Left kidney (tissue), 1 donor: ENCODE measurements at regions not wholly inside any gene's neighbourhood (a gene's known extent, or its start where the extent isn't known, plus 50 kb on each side); places are given as distances from the start of the nearest gene placed in this dataset.

Experiments
- DNase-seq: peaks from one replicate; pipeline ENCODE4 v3.0.0-alpha.2; 2013

- no peak for DNase-seq
Observed at GRCh38 chr6:40907198-40907701, 131.8 kb downstream of the UNC5CL start.

DNA sequence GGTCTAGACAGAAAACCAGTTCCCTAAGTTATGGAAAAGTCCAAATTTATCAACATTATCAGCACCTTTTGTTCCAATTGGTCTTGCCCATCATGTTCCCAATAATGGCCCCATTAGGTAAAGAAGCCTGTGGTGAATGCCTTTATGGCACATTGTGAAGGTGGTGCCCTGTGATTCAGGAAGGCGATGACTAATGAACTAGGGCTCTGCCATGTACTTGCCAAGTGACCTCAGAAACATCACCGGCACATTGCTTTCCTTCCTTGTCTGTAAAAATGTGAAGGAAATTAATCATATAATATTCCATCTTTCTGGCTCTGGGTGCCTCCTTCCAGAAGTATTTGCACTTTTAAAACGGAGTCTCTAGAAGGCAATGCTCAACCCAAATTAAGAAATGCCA is 132.3 kb downstream of the UNC5CL start:
- DNase-seq: no peak

GRCh38 chr6:40904583-40905194 is 134.3 kb downstream of the UNC5CL start:
- DNase-seq: no peak

GRCh38 chr6:40903456-40903855 is 135.6 kb downstream of the UNC5CL start:
- DNase-seq: no peak

- no peak for DNase-seq
Observed at GRCh38 chr6:40901322-40902055, 137.5 kb downstream of the UNC5CL start.

- no peak for DNase-seq
Observed at GRCh38 chr6:40900791-40901190, 138.2 kb downstream of the UNC5CL start.

DNA sequence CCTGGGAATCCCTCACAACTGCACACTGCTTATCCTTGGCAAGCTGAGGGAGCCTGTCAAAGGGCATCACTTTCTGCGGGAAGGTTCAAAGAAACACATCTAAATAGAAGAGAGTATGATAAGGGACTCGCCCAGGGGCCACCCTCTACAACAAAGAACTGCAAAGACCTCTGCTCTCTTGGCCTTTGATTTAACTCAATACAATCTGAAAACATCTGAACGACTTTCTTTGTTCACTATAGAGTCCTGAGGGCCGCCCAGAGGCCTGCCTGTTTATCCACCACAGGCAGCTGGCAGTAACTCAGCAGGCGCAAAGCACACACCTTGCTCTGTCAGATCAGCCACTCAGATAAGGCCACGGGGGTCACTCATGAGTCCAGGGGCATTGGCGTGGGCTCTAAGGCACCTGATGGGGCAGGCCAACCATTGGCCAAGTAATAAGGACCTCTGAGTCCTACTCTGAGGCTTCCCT is 139.3 kb downstream of the UNC5CL start:
- DNase-seq: no peak

GRCh38 chr6:40898073-40898472 is 140.9 kb downstream of the UNC5CL start:
- DNase-seq: no peak

GRCh38 chr6:40897390-40898003 is 141.5 kb downstream of the UNC5CL start:
- no peak for DNase-seq

DNA sequence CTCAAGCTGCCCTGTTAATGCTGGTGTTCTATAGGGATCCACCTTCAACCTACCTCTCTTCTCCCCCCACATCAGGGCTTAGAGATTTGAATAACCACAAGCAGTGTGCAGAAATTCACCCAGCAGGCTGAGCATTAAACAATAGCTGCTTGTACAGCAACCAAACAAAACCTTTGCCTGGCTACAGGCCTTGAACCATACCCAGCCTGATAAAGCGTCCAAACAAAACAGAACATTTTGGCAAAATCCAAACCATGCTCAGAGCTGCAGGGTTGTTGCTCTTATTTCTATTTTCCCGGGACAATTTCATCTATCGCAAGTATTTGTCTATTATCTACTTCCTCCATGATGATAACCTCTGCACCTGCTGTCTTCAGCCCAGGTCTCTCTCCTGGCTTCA is 142.3 kb downstream of the UNC5CL start:
- no peak for DNase-seq

DNA sequence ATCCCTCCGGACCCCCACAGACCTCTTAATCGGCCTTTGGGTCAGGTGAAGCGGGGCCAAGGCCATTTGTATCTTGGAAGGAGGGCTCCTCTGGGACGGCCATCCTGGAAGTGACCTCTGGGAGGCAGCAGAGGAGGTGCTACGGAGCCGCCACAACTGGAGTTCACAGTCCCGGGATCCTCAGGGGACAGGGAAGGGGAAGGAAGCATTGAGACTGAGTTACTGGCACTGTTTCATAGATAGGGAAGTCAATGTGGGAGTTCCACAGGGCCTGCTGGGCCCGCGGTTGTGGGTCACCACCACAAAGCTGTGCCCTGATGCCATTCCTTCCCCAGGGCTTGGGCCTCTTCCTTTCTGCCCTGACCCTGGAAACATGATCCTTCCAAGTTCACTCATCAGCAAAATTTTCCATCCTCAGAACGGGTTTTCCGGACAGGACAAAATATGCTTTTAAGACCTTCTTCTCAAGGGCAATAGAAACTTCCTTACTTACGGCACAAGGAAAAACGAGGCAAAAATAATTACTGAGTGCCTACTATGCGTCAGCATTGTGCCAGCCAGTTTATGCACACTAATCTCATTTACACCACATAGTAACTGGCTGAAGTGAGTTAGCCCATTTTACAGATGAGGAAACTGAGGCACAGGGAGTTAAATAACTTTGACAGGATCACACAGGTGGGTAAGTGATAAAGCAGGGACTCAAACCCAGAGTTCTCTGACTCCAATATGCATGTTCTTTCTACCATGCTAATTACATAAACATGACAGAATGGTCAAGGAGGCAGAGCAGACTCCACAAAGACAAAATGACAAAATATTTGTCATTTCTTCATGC is 143.8 kb downstream of the UNC5CL start:
- peak; percentile 47 for DNase-seq

GRCh38 chr6:40893021-40893420 is 146.0 kb downstream of the UNC5CL start:
- DNase-seq: no peak

- DNase-seq: no peak
Observed at GRCh38 chr6:40892223-40892622, 146.8 kb downstream of the UNC5CL start.

GRCh38 chr6:40891686-40892085 is 147.3 kb downstream of the UNC5CL start:
- no peak for DNase-seq

DNA sequence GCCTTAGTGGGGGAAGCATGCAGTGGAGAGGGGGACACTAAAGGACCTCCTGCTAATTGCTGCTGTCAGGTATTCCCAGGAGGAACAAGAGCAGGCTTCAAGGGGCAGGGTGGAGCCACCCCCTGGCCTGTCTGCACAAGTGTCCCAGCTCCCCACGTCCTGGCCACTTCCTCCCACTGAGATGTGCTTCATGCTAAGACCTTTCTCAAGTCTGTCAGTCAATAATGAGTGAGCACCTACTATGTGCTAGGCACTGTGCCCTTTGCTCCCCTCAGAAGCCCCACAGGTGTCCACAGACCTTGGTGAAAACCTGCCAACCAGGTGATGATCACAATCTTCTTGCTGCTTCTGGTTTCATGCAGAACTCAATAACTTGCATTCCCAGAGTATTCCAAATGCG is 147.9 kb downstream of the UNC5CL start:
- DNase-seq: no peak

DNA sequence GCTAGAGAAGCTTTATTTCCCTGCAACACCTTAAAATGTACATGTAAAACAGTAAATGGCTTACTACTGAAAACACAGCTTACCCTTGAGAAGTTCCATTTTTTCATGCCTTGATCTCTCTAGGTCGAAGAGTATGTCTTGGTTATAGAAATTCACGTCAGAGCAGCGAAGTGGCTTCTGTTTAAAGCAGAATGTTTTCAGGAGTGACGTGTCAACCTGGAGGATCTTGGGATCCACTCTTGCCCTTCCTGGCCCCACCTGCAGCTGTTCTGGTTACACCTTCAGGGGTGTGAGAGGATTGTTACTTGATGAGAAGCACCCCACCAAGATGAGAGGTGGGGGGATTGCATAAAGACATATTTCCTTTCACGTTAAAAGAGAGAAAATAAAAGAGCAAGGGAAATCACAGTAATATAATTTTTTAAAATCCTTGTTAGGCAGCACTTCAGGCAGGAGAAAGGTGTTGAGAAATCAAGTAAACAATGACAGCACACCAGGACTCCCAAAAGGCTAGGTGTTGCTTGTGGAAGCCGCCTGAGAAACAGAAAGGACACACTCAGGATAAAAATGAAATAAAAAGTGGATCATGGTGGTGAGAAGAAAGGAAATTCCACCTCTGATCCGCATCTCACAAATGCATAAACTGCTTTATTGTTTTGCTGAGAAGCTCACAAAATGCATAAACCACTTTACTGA is 149.7 kb downstream of the UNC5CL start:
- DNase-seq: no peak

GRCh38 chr6:40888456-40888990 is 150.5 kb downstream of the UNC5CL start:
- no peak for DNase-seq

- no peak for DNase-seq
Observed at GRCh38 chr6:40887792-40888340, 151.2 kb downstream of the UNC5CL start.

DNA sequence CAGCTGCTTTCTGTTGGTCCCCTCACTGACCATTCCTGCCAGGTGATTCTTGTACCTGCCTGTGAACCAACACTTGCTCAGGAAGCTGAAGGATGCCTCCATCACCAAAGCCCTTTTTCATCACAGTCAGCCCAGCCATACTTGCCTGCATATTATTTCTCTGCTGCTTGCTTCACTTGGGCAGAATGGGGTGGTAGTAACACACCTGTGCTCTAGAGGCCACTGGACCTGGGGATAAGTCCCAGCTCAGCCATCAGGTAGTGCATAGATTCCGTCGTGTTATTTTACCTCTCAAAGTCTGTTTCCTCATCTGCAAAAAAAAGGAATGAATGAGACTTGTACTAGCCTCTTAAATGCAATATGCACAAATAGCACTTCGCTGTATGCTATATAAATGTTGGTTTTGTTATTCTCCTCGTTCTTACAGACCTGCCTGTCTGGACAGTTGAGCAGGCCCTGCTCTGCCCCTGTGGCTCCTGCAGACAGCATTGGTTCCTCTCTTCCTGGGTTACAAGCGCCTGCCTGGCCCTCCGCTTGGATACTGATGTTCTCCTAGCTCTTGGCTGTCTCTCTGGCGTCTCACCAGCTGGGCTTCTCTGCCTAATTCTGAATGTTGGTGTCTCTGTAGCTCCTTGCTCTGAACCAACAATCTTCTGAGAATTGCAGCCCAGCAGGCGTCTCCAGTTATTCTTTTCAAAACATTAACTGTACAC is 151.8 kb downstream of the UNC5CL start:
- DNase-seq: no peak

DNA sequence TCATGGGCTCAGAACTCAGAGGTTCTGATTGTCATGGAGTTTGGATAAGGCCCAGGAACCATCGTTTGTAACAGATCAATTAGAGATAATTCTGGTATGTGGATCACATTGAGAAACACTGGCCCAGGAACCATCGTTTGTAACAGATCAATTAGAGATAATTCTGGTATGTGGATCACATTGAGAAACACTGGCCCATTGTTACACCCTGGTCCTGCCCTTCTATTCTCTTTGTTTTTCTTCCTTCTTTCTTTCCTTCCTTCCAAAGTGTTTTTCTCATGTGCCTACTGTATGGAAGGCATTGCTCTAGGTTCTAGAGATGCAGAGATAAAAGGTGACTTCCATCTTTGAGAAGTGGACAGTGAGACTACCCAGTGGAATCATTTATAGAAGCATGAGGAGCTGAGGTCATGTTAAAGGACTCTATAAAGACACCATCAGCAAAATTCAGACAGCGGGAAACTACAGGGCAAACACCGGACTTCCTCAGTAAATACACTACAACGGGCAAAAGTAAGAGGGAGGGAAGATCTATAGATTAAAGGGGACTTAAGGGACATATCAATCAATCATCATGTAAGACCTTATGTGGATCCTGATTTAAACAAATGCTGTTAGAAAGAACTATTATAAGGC is 153.8 kb downstream of the UNC5CL start:
- no peak for DNase-seq
